ENCODE measurements at regions not wholly inside any gene's neighbourhood (a gene's known extent, or its start where the extent isn't known, plus 50 kb on each side); places are given as distances from the start of the nearest gene placed in this dataset.

GRCh38 chr1:170410401-170411166 lies 121.4 kb upstream of the GORAB start:
- TF ChIP-seq EZH2 (IDR thresholded peaks at IDR 0.05; ENCODE audit: borderline replicate concordance, low read length) = no peak
- TF ChIP-seq, protein P1, sequence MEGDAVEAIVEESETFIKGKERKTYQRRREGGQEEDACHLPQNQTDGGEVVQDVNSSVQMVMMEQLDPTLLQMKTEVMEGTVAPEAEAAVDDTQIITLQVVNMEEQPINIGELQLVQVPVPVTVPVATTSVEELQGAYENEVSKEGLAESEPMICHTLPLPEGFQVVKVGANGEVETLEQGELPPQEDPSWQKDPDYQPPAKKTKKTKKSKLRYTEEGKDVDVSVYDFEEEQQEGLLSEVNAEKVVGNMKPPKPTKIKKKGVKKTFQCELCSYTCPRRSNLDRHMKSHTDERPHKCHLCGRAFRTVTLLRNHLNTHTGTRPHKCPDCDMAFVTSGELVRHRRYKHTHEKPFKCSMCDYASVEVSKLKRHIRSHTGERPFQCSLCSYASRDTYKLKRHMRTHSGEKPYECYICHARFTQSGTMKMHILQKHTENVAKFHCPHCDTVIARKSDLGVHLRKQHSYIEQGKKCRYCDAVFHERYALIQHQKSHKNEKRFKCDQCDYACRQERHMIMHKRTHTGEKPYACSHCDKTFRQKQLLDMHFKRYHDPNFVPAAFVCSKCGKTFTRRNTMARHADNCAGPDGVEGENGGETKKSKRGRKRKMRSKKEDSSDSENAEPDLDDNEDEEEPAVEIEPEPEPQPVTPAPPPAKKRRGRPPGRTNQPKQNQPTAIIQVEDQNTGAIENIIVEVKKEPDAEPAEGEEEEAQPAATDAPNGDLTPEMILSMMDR (conservative IDR thresholded peaks at IDR 0.05 in 1 of 2, IDR thresholded peaks at IDR 0.05 in 1 of 2; ENCODE audit: extremely low read depth in 1 of 2, insufficient read depth in 1 of 2, low read depth in 1 of 2, low read length in 2 of 2) = no peak
